Activated naive CD8-positive, alpha-beta T cell treated with anti-CD3 and anti-CD28 coated beads for 36 hours (primary cell): ENCODE measurements at regions not wholly inside any gene's neighbourhood (a gene's known extent, or its start where the extent isn't known, plus 50 kb on each side); places are given as distances from the start of the nearest gene placed in this dataset.
A peak's percentile ranks its signal among the peaks of the same experiment; 100 is the strongest.
"Not testable (repeated sequence)": the region's sequence is repeated elsewhere in the genome, so short reads cannot be mapped to it uniquely, and the experiment has no call there.

Source experiments
- DNase-seq: peaks from one replicate; pipeline ENCODE4 v3.0.0; 2021
- H3K27ac Mint-ChIP-seq: one replicate; pipeline ENCODE4 v1.8.0; 2022; ENCODE audit warnings: mild to moderate bottlenecking, moderate library complexity, mixed read lengths
- H3K27me3 Mint-ChIP-seq: one replicate; pipeline ENCODE4 v1.8.0; 2022; ENCODE audit warnings: mild to moderate bottlenecking, mixed read lengths
- H3K36me3 Mint-ChIP-seq: one replicate; pipeline ENCODE4 v1.8.0; 2021; ENCODE audit warnings: mild to moderate bottlenecking, mixed read lengths
- H3K4me1 Mint-ChIP-seq: one replicate; pipeline ENCODE4 v1.8.0; 2021; ENCODE audit warnings: mixed read lengths
- H3K4me3 Mint-ChIP-seq: one replicate; pipeline ENCODE4 v1.8.0; 2022; ENCODE audit warnings: mild to moderate bottlenecking, moderate library complexity, mixed read lengths
- H3K9me3 Mint-ChIP-seq: one replicate; pipeline ENCODE4 v1.8.0; 2022; ENCODE audit warnings: mixed read lengths

DNA sequence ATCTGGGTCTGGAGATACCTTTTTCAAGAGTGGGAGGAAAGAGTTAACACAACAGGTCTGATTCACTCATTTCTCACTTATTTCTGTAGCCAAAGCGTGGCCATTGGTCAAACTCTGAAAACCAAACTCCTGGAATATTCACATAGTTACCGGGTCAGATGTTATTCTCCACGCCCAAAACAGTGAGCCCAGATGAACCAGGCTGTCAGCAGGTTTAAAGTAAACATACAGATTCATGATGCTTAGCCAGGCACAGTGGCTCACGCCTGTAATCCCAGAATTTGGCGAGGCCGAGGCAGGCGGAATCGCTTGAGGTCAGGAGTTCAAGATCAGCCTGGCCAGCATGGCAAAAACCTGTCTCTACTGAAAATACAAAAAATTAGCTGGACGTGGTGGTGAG lies 126.1 kb downstream of the SEPTIN7 start:
- not testable (repeated sequence) for H3K9me3 Mint-ChIP-seq, H3K27me3 Mint-ChIP-seq, H3K4me3 Mint-ChIP-seq, H3K4me1 Mint-ChIP-seq, H3K36me3 Mint-ChIP-seq, DNase-seq, H3K27ac Mint-ChIP-seq

DNA sequence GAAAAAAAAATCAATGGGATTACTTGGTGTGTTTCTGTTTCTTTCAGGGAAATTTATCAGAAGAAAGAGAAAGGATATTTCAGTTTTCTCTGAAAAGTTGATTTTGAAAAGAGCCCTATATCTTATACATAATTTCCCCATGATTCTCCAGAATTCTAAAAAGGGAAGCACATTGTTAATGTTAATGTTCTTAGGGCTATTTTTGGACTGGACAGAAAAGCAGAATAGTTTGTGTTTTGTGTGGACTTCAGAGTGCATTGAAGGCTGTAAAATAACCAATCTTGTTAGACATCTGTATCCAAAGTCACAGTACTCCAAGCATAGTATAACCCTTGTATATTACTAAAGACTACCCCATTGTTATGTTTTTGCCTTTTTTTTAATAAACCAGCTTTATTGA lies 130.3 kb downstream of the SEPTIN7 start:
- H3K9me3 Mint-ChIP-seq, H3K27me3 Mint-ChIP-seq, H3K27ac Mint-ChIP-seq, H3K4me3 Mint-ChIP-seq, H3K36me3 Mint-ChIP-seq, H3K4me1 Mint-ChIP-seq, DNase-seq: not testable (repeated sequence)

DNA sequence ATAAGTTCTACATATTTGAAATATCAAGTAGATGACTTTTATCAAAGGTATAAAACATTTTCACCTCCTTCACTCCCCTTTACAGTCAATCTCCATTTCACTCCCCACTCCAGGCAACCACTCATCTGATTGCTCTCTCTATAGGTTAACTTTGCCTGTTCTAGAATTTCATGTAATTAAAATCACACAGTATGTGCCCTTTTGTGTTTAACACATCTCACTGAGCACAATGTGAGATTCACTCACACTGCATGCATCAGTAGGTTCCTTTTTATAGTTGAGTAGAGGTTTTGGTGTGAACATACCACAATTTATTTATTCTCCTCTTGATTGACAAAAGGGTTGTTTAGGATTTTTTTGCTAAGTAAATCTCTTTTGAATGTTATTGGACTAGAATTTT lies 130.7 kb downstream of the SEPTIN7 start:
- not testable (repeated sequence) for H3K27me3 Mint-ChIP-seq, DNase-seq, H3K9me3 Mint-ChIP-seq, H3K27ac Mint-ChIP-seq, H3K36me3 Mint-ChIP-seq, H3K4me3 Mint-ChIP-seq, H3K4me1 Mint-ChIP-seq

DNA sequence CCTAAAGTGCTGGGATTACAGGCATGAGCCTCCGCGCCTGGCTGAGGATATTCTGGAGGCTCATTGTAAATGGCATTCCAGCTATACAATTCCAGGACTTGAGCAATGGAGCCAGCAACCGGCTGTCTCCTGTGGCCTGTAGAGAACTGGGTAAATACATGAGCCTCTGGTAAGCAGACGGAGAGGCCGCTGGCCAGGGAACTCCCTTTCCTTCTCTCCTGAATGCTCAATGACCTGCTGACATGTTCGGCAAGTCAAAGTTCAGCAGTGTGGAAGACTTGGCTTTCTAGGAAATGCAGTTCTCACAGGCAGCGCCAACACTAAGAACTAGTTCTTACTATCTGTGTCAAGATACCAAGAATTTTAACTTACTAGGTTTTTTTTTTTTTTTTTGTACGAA lies 139.8 kb downstream of the SEPTIN7 start:
- not testable (repeated sequence) for H3K27me3 Mint-ChIP-seq, H3K27ac Mint-ChIP-seq, H3K9me3 Mint-ChIP-seq, H3K4me3 Mint-ChIP-seq, H3K4me1 Mint-ChIP-seq, DNase-seq, H3K36me3 Mint-ChIP-seq

DNA sequence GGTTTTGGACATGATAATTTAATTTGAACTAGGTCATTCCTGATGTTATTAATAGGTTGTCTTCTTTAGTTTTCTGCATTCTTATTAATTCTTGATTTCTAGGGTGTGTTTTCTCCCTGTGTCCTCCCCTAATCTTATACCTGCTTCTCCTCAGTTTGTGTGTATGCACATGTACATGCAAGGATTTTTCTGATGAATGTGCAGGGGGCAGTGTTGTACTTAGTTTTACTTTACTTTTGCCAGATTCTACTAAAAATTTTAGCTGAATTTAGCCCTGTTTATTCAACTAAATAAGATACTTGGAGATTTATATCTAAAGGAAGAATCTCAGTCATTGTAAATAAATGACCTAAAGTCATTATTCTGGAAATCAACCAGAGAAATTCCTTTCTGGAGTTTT lies 144.8 kb downstream of the SEPTIN7 start:
- not testable (repeated sequence) for H3K9me3 Mint-ChIP-seq, H3K27ac Mint-ChIP-seq, H3K27me3 Mint-ChIP-seq, H3K4me3 Mint-ChIP-seq, DNase-seq, H3K36me3 Mint-ChIP-seq, H3K4me1 Mint-ChIP-seq

DNA sequence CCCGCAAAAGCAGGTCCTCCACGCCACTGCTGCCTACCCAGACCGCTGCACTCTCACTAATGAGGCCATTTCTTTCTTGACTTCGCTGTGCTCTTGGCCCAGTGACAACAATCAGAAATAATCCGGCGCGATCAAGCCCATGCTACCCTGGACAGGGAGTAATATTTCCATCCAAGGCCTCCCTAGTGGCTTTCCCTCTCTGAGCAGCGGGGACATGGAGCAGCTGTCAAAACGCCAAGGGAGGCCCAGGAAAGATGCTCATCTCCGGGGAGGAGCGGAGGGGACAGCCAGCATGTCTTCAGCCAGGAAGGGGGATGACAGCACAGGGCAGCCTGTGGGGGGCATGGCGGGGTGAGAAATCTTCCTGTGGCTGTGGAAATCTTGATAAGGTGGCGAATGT lies 154.9 kb downstream of the SEPTIN7 start:
- not testable (repeated sequence) for H3K4me3 Mint-ChIP-seq, H3K9me3 Mint-ChIP-seq, H3K27me3 Mint-ChIP-seq, H3K27ac Mint-ChIP-seq, H3K36me3 Mint-ChIP-seq, DNase-seq, H3K4me1 Mint-ChIP-seq

DNA sequence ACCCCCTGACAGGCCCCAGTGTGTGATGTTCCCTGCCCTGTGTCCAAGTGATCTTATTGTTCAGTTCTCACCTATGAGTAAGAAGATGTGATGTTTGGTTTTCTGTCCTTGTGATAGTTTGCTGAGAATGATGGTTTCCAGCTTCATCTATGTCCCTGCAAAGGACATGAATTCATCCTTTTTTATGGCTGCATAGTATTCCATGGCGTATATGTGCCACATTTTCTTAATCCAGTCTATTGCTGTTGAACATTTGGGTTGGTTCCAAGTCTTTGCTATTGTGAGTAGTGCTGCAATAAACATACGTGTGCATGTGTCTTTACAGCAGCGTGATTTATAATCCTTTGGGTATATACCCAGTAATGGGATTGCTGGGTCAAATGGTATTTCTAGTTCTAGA lies 156.1 kb downstream of the SEPTIN7 start:
- not testable (repeated sequence) for H3K27me3 Mint-ChIP-seq, H3K36me3 Mint-ChIP-seq, H3K4me3 Mint-ChIP-seq, H3K4me1 Mint-ChIP-seq, H3K27ac Mint-ChIP-seq, DNase-seq, H3K9me3 Mint-ChIP-seq

DNA sequence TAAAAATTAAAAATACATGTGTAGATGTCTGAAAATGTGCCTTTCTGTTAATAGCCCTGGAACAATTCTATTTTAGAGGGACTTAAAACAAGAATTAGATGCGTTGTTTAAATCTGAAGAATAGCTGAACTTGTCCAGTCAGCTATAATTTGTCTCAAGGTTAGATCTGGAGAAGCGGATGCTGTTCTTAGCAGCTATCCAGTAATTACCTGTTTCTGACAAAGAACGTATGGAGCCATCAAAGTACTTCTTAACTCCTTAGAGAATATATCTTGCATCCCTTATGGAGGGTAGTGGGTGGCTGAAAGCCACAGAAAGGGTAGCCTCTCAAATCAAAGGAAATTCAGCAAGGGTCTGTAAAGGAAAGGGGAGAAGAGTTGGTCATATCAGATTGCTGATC lies 160.4 kb downstream of the SEPTIN7 start:
- not testable (repeated sequence) for H3K27ac Mint-ChIP-seq, H3K36me3 Mint-ChIP-seq, H3K4me3 Mint-ChIP-seq, H3K27me3 Mint-ChIP-seq, H3K9me3 Mint-ChIP-seq, H3K4me1 Mint-ChIP-seq, DNase-seq

DNA sequence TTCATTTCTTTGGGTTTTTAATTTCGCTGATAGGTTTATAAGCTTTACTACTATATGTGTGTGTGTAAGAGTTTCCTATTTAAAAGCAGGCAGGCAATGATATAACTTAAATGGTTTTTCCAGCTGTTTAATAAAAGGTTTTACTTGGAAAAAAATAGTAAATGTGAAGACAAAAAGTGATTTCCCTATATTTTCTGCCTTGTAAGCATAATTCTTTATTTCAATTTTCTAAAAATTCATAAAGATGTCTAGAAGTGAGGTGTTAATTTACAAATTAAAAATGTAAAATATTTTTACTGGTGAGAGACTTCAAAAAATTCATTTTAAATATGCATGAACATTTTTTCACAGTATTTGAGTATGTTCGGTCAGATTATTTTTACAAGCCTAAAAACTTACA lies 161.8 kb downstream of the SEPTIN7 start:
- H3K9me3 Mint-ChIP-seq, H3K4me3 Mint-ChIP-seq, H3K36me3 Mint-ChIP-seq, H3K27ac Mint-ChIP-seq, H3K27me3 Mint-ChIP-seq, DNase-seq, H3K4me1 Mint-ChIP-seq: not testable (repeated sequence)

DNA sequence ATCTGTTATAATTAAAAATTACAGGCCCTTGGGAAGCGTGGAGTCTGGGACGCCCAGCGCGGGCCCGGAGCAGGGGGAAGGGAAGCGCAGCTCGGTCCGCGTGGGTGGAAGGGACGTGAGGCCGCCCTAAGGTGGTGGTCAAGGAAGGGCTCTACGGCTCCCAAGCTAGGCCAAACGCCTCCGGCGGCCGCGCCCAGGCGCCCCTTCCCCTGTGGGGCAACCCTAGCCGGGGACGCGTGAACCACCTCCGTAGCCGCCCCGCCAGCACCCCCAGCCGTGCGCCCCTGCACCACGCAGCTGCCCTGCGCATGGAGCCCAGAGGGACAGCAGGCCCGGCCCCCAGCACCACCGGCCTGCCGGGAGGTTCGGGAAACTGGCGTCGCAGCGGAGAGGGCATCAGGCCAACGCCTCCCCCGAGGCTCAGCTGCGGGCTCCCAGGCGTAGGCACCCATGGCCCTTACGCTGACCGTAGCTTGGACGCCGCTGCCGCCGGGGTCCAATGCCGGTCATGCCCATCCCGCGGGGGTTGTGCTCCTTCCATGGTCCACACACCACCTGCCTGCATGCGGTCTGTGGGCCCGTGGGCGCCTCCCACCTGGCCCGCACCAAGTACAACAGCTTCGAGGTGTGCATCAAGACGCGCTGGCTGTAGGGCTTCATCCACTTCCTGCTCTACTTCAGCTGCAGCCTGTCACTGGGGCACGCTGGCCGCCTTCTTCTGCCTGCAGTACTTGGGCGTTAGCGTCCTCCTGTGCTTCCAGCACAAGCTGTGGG lies 166.7 kb downstream of the SEPTIN7 start:
- H3K27ac Mint-ChIP-seq: no peak overlapping the region
- no peaks in the 10 kb centered on the region for H3K36me3 Mint-ChIP-seq
- peaks cover 3% of the 10 kb centered on the region for H3K4me1 Mint-ChIP-seq
- no peak for DNase-seq
- H3K9me3 Mint-ChIP-seq: no peaks in the 10 kb centered on the region
- H3K27me3 Mint-ChIP-seq: peaks cover 30% of the 10 kb centered on the region
- no peak overlapping the region for H3K4me3 Mint-ChIP-seq

DNA sequence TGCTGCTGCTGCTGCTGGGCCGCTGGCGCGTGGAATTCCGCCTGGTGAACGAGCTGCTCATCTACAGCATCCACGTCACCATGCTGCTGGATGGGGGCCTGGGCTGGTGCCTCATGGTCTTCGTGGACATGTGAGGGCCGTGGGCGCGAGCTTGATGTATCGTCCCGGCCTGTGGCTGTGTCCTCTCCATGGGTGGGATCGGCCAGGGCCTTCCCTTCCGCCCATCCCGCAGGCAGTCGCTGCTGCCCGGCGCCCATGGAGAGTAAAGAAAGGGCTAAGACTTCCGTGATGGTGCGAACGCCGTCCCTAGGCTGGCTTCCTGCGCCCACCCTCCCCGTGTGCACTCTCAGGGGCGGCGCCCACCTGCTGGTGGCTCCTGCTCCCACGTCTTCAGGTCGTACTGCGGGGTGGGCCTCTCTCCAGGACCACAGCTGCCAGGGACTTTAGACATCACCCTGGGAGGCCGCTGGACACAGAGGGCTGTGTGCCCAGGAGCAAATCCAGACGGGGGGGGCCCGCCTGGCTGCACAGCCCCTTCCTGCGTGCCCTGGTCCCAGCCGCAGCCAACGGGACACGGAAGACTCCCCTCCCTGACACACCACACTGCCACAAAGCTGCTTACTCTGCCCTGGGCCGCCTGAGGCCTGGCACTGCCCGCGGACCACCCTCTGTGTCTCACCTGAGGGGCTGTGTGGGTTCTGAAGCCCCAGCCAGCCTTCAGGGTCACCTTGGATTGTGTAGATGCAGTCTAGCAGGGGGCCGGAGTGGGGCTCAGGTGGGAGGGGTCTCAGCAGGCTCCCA lies 167.5 kb downstream of the SEPTIN7 start:
- no peaks in the 10 kb centered on the region for H3K36me3 Mint-ChIP-seq
- peaks cover 3% of the 10 kb centered on the region for H3K4me1 Mint-ChIP-seq
- H3K27ac Mint-ChIP-seq: no peak overlapping the region
- H3K9me3 Mint-ChIP-seq: no peaks in the 10 kb centered on the region
- DNase-seq: no peak
- H3K27me3 Mint-ChIP-seq: peaks cover 38% of the 10 kb centered on the region
- no peak overlapping the region for H3K4me3 Mint-ChIP-seq

DNA sequence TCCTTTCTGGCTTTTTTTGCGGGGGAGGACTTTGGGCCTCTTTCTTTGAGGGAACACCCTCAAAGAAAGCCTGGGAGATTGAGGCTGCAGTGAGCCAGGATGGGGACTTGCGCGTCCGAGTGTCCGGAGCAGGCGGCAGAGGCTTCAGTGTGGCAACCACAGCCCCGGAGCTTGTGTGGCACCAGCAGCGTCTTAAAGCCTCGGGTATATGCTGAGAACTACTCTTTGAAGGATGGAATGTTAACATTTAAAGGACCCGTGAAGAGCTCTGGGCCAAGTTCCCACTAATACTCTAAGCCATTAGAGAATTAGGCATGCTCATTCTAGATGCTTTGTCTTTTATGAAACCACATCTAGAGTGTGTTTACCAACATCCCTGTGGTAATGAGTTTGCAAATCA lies 168.2 kb downstream of the SEPTIN7 start:
- H3K36me3 Mint-ChIP-seq: no peaks in the 10 kb centered on the region
- H3K4me3 Mint-ChIP-seq: no peak overlapping the region
- peaks cover 41% of the 10 kb centered on the region for H3K27me3 Mint-ChIP-seq
- H3K27ac Mint-ChIP-seq: no peak overlapping the region
- H3K4me1 Mint-ChIP-seq: peaks cover 3% of the 10 kb centered on the region
- no peaks in the 10 kb centered on the region for H3K9me3 Mint-ChIP-seq
- DNase-seq: no peak

DNA sequence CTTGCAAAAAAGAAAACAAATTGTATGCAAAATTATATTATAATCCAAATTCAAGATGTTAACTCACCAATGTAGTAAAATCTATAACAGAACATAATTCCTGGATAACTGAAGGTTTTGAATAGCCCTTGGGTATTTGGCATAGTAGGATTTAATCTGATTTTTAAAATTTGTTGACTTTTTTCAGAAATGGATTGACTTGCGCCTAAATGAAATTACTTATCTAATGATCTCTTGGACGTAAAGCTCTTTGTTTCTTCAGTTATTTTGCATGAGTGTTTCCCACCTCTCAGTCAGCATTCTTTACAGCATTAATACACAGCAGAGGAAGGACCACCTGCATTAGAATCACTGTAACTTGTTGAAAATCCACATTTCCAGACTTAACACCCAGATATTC lies 169.6 kb downstream of the SEPTIN7 start:
- H3K27me3 Mint-ChIP-seq: peaks cover 47% of the 10 kb centered on the region
- no peaks in the 10 kb centered on the region for H3K36me3 Mint-ChIP-seq
- H3K4me1 Mint-ChIP-seq: peaks cover 3% of the 10 kb centered on the region
- no peak overlapping the region for H3K4me3 Mint-ChIP-seq
- no peaks in the 10 kb centered on the region for H3K9me3 Mint-ChIP-seq
- no peak overlapping the region for H3K27ac Mint-ChIP-seq
- DNase-seq: no peak

DNA sequence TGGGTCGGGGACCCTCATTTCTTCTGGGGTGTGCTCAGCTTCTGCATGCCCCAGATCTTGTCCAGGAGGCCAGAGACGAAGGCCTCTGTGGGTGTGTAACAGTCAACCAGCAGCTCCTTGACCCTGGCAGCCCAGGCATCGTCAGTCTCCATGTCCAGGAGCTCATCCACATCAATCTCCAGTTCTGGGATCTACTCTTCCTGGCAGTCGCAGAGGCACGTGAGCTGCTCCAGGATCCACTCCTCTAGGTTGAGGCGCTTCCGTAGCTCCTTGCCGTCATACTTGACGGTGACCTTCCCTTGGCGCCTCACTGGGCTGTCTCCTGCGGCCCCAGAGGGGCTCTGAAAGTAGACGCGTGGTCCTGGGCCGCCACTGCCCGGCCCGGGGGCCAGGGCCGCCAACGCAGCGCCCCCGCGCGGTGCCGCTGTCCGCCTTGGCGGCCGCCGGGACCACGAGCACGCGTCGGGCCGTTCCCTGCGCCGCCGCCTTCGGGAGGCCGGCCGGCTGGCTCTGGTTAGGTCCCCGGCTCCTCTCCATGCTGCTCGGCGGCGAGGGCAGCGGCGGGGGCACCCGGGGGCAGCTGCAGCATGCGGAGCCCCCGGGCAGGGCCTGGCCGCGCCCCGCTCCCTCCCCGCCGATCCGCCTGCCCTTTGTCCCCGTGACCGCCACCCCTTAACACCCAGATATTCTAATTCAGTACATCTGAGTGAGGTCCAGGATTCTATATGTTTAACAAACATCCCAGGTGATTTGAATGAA lies 170.5 kb downstream of the SEPTIN7 start:
- Mint-ChIP-seq H3K9me3 (no peaks in the 10 kb centered on the region), H3K27me3 (peaks cover 48% of the 10 kb centered on the region), H3K4me1 (peaks cover 3% of the 10 kb centered on the region), H3K4me3 (peak overlapping the region; percentile 43), H3K27ac (no peak overlapping the region), H3K36me3 (no peaks in the 10 kb centered on the region)
- peak; percentile 22 for DNase-seq

DNA sequence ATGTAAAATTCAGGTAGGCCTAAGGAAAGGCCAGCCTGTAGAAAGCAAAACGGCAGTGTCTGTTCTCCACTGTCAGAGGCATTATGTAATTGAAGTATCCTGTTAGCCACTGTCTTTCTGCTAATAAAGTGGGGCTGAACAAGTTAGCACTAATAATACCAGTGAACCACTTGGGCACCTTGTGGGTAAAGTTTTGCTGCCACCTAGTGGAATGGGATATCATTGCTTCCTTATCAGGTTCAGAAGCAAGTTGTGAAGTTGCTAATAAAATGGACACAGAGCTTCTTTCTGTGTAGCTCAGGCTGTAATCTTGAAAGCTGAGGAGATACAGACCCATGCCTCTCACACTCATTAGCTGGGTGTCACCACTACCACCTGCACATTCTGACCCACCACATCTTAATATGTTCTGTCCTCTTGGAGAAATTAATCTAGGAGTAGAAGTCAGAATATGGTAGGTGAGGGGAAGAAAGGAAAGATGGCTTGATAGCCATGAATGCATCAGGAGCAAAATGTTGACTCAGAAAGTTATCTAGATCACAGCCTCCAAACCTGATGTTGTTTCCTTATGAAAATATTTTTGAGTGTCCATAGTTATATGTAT lies 175.1 kb downstream of the SEPTIN7 start:
- H3K9me3 Mint-ChIP-seq: no peaks in the 10 kb centered on the region
- peak; percentile 32 for DNase-seq
- peaks cover 31% of the 10 kb centered on the region for H3K27me3 Mint-ChIP-seq
- no peak overlapping the region for H3K27ac Mint-ChIP-seq
- H3K4me1 Mint-ChIP-seq: peaks cover 3% of the 10 kb centered on the region
- H3K4me3 Mint-ChIP-seq: no peak overlapping the region
- H3K36me3 Mint-ChIP-seq: no peaks in the 10 kb centered on the region
